Astrocyte of the spinal cord (primary cell): ENCODE measurements at regions not wholly inside any gene's neighbourhood (a gene's known extent, or its start where the extent isn't known, plus 50 kb on each side); places are given as distances from the start of the nearest gene placed in this dataset.
"Not testable (repeated sequence)": the region's sequence is repeated elsewhere in the genome, so short reads cannot be mapped to it uniquely, and the experiment has no call there.

ENCODE experiments used
- DNase-seq: peaks from one replicate; pipeline ENCODE4 v3.0.0; 2011; ENCODE audit warnings: low read depth, low spot score
- H3K4me3 ChIP-seq: 2 replicates; pipeline ENCODE4 v1.5.1; 2011; ENCODE audit warnings: low read depth, mild to moderate bottlenecking, low read length, moderate library complexity
- CTCF ChIP-seq: IDR thresholded peaks from 2 replicates; pipeline ENCODE4 v1.5.1; 2012; ENCODE audit warnings: low read depth, mild to moderate bottlenecking, low read length, inconsistent platforms
- in situ Hi-C: cut with HindIII; loops from 2 replicates; pipeline ENCODE4 v1.10.0; 2017; ENCODE audit warnings: low sequenced_read_pairs

GRCh38 chr20:52001999-52002666, 189.4 kb downstream of the ZFP64 start:
- in situ Hi-C loops, result no loop called here
- DNase-seq, result no peak

GRCh38 chr20:51997281-51997936, 194.2 kb downstream of the ZFP64 start:
- DNase-seq, H3K4me3 ChIP-seq, in situ Hi-C loops: not testable (repeated sequence)

More at GRCh38 chr20:52001999-52002666, 189.4 kb downstream of the ZFP64 start:
- TF ChIP-seq CTCF, result peak; percentile 32
- H3K4me3 ChIP-seq, result no peak overlapping the region

DNA sequence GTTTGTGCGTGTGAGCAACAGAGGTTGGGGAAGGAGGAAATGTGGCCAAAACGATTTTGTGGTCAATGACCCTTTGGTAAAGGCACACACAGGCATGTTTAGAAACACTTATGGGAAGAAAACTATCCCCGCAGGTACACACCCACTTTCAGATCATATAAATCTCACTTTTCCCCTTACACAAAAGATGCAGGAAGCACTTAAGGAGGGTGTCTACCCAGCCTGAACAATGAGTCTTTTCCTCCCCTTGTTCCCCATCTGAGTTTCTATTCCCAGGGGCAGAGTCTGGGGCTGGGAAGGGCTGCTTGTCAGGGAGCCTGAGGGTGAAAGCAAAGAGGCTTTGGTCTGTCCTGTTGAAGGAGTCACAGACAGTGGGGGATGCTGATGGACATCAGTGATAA, 193.2 kb upstream of the SALL4 start:
- in situ Hi-C loops, result no loop called here

GRCh38 chr20:51994751-51995417, 192.6 kb upstream of the SALL4 start:
- DNase-seq, result peak; percentile 9
- TF ChIP-seq CTCF, result no peak
- in situ Hi-C loops, result no loop called here
- H3K4me3 ChIP-seq, result no peak overlapping the region

More for the DNA sequence above, 193.2 kb upstream of the SALL4 start:
- no peak overlapping the region for H3K4me3 ChIP-seq
- TF ChIP-seq CTCF, result no peak
- DNase-seq, result peak; percentile 17

- no peak for TF ChIP-seq CTCF
- DNase-seq, result no peak
- in situ Hi-C loops, result no loop called here
- H3K4me3 ChIP-seq, result no peak overlapping the region
Observed at GRCh38 chr20:51987812-51988211, 185.5 kb upstream of the SALL4 start.

DNA sequence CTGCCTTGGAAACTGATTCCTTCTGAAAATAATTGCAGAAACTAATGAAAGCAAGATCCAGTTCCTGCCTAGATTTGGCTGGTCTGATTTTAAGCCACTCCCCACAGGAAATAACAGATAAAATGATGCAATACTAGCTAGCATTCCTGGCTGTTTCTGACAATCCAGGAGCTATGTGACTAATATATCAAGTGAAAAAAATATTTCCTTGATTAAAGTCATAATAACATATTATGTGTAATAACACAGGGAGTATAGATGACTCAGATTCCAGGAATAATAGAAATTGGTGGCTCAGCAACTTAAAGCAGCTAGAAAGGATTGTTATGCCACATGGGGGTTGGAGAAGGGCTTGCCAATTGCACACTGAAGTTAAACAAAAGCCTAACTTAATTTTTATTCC, 182.7 kb upstream of the SALL4 start:
- H3K4me3 ChIP-seq, result no peak overlapping the region
- peak; percentile 94 for DNase-seq
- in situ Hi-C loops, result no loop called here
- no peak for TF ChIP-seq CTCF

DNA sequence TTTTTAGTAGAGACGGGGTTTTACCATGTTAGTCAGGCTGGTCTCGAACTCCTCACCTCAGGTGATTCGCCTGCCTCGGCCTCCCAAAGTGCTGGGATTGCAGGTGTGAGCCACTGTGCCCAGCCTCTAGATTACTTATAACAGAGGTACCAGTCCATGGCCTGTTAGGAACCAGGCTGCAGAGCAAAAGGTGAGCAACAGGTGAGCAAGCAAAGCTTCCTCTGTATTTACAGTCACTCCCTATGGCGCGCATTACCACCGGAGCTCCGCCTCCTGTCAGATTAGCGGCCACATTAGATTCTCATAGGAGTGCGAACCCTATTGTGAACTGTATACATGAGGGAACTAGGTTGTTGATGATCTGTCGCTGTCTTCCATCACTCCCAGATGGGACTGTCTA, 178.0 kb upstream of the SALL4 start:
- in situ Hi-C loops, result no loop called here
- no peak overlapping the region for H3K4me3 ChIP-seq
- no peak for TF ChIP-seq CTCF
- no peak for DNase-seq
